Urinary bladder (tissue), 3 donors: ENCODE measurements at regions not wholly inside any gene's neighbourhood (a gene's known extent, or its start where the extent isn't known, plus 50 kb on each side); places are given as distances from the start of the nearest gene placed in this dataset.

Source experiments
- DNase-seq: peaks from one replicate; pipeline ENCODE4 v3.0.0-alpha.2; 2015; ENCODE audit errors: extremely low spot score
- H3K27ac ChIP-seq: one replicate; pipeline ENCODE4 v1.5.1; 2013; ENCODE audit warnings: low read depth, mild to moderate bottlenecking, moderate library complexity
- H3K36me3 ChIP-seq: one replicate; pipeline ENCODE4 v1.6.1; 2013; ENCODE audit warnings: mild to moderate bottlenecking, moderate library complexity; ENCODE audit not compliant: insufficient read depth
- H3K4me1 ChIP-seq: one replicate; pipeline ENCODE4 v1.6.1; 2013; ENCODE audit warnings: mild to moderate bottlenecking, moderate library complexity; ENCODE audit not compliant: insufficient read depth
- H3K4me3 ChIP-seq: one replicate; pipeline ENCODE4 v1.5.1; 2013; ENCODE audit warnings: low read depth, low read length
- WGBS: extraction: QIAGEN DNeasy Blood & Tissue Kit; methylation state at CpG from one replicate; pipeline ENCODE4 v1.1.7; 2013; 5-methylcytosine and 5-hydroxymethylcytosine counted together
- donor health status: healthy with polysubstance abuse.
- donor health status: healthy.

- DNase-seq: no peak
- H3K36me3 ChIP-seq: no peaks in the 10 kb centered on the region
- no peaks in the 10 kb centered on the region for H3K4me1 ChIP-seq
- no peak overlapping the region for H3K4me3 ChIP-seq
- H3K27ac ChIP-seq: no peak overlapping the region
- WGBS: 91% methylated on average over 9 of the region's 9 CpGs
These were observed 126.4 kb upstream of the MAFB start for GRCh38 chr20:40815156-40816038.

- no peak overlapping the region for H3K27ac ChIP-seq
- no peak for DNase-seq
- H3K4me3 ChIP-seq: no peak overlapping the region
- 82% methylated on average over 3 of the region's 3 CpGs for WGBS
- H3K36me3 ChIP-seq: no peaks in the 10 kb centered on the region
- H3K4me1 ChIP-seq: no peaks in the 10 kb centered on the region
These were observed 127.0 kb upstream of the MAFB start for GRCh38 chr20:40816039-40816352.

- Histone ChIP-seq H3K4me1 (no peaks in the 10 kb centered on the region), H3K27ac (no peak overlapping the region), H3K36me3 (no peaks in the 10 kb centered on the region), H3K4me3 (no peak overlapping the region)
- 83% methylated on average over 7 of the region's 7 CpGs for WGBS
- no peak for DNase-seq
These were observed 132.4 kb upstream of the MAFB start for GRCh38 chr20:40821429-40821828.

GRCh38 chr20:40826699-40827098, 137.7 kb upstream of the MAFB start:
- Histone ChIP-seq H3K27ac (no peak overlapping the region), H3K36me3 (no peaks in the 10 kb centered on the region), H3K4me1 (no peaks in the 10 kb centered on the region), H3K4me3 (no peak overlapping the region)
- DNase-seq: no peak

GRCh38 chr20:40835321-40835720, 146.3 kb upstream of the MAFB start:
- H3K27ac ChIP-seq: no peak overlapping the region
- H3K4me1 ChIP-seq: no peaks in the 10 kb centered on the region
- no peaks in the 10 kb centered on the region for H3K36me3 ChIP-seq
- no peak overlapping the region for H3K4me3 ChIP-seq
- WGBS: 52% methylated on average over 5 of the region's 5 CpGs
- no peak for DNase-seq

GRCh38 chr20:40838509-40838908, 149.5 kb upstream of the MAFB start:
- no peak for DNase-seq
- Histone ChIP-seq H3K4me3 (no peak overlapping the region), H3K27ac (no peak overlapping the region), H3K4me1 (no peaks in the 10 kb centered on the region), H3K36me3 (no peaks in the 10 kb centered on the region)
- 68% methylated on average over 3 of the region's 3 CpGs for WGBS

- DNase-seq: no peak
- H3K27ac ChIP-seq: no peak overlapping the region
- 29% methylated on average over 1 of the region's 1 CpG for WGBS
- no peaks in the 10 kb centered on the region for H3K4me1 ChIP-seq
- no peaks in the 10 kb centered on the region for H3K36me3 ChIP-seq
- H3K4me3 ChIP-seq: no peak overlapping the region
These were observed 154.2 kb upstream of the MAFB start for GRCh38 chr20:40843251-40843650.

- no peaks in the 10 kb centered on the region for H3K4me1 ChIP-seq
- H3K36me3 ChIP-seq: no peaks in the 10 kb centered on the region
- H3K4me3 ChIP-seq: no peak overlapping the region
- DNase-seq: no peak
- H3K27ac ChIP-seq: no peak overlapping the region
- 79% methylated on average over 7 of the region's 7 CpGs for WGBS
These were observed 155.3 kb upstream of the MAFB start for GRCh38 chr20:40844332-40844731.

- no peak overlapping the region for H3K27ac ChIP-seq
- no peaks in the 10 kb centered on the region for H3K36me3 ChIP-seq
- no peaks in the 10 kb centered on the region for H3K4me1 ChIP-seq
- 79% methylated on average over 11 of the region's 11 CpGs for WGBS
- no peak for DNase-seq
- no peak overlapping the region for H3K4me3 ChIP-seq
These were observed 159.1 kb upstream of the MAFB start for GRCh38 chr20:40848096-40848495.

- no peak for DNase-seq
- WGBS: 48% methylated on average over 9 of the region's 9 CpGs
- no peak overlapping the region for H3K27ac ChIP-seq
- H3K36me3 ChIP-seq: no peaks in the 10 kb centered on the region
- H3K4me3 ChIP-seq: no peak overlapping the region
- H3K4me1 ChIP-seq: no peaks in the 10 kb centered on the region
These were observed 159.5 kb upstream of the MAFB start for GRCh38 chr20:40848526-40848925.

- no peak for DNase-seq
- H3K36me3 ChIP-seq: no peaks in the 10 kb centered on the region
- no peak overlapping the region for H3K4me3 ChIP-seq
- no peaks in the 10 kb centered on the region for H3K4me1 ChIP-seq
- no peak overlapping the region for H3K27ac ChIP-seq
These were observed 160.4 kb upstream of the MAFB start for GRCh38 chr20:40849456-40849855.

GRCh38 chr20:40851051-40851450, 162.0 kb upstream of the MAFB start:
- no peak overlapping the region for H3K4me3 ChIP-seq
- DNase-seq: no peak
- H3K27ac ChIP-seq: no peak overlapping the region
- WGBS: 77% methylated on average over 5 of the region's 5 CpGs
- no peaks in the 10 kb centered on the region for H3K4me1 ChIP-seq
- H3K36me3 ChIP-seq: no peaks in the 10 kb centered on the region

GRCh38 chr20:40855269-40855668, 166.2 kb upstream of the MAFB start:
- Histone ChIP-seq H3K36me3 (no peaks in the 10 kb centered on the region), H3K27ac (no peak overlapping the region), H3K4me1 (no peaks in the 10 kb centered on the region), H3K4me3 (no peak overlapping the region)
- WGBS: 63% methylated on average over 1 of the region's 1 CpG
- no peak for DNase-seq

GRCh38 chr20:40856653-40857052, 167.6 kb upstream of the MAFB start:
- Histone ChIP-seq H3K4me3 (no peak overlapping the region), H3K27ac (no peak overlapping the region), H3K36me3 (no peaks in the 10 kb centered on the region), H3K4me1 (no peaks in the 10 kb centered on the region)
- no peak for DNase-seq
- 94% methylated on average over 5 of the region's 5 CpGs for WGBS

- Histone ChIP-seq H3K4me3 (no peak overlapping the region), H3K4me1 (no peaks in the 10 kb centered on the region), H3K36me3 (no peaks in the 10 kb centered on the region), H3K27ac (no peak overlapping the region)
- no peak for DNase-seq
- 64% methylated on average over 8 of the region's 8 CpGs for whole genome bisulfite sequencing
These were observed 168.1 kb upstream of the TOP1 start for GRCh38 chr20:40860487-40860902.
